ENCODE measurements at regions not wholly inside any gene's neighbourhood (a gene's known extent, or its start where the extent isn't known, plus 50 kb on each side); places are given as distances from the start of the nearest gene placed in this dataset.

- no peak for TF ChIP-seq CTCF (IDR thresholded peaks at IDR 0.05; ENCODE audit: low read depth, low read length)
- TF ChIP-seq POLR2A (IDR thresholded peaks at IDR 0.05; ENCODE audit: extremely low read depth, insufficient read length), result no peak
Observed at GRCh38 chr5:28927559-28928326, 1889.4 kb upstream of the CDH9 start.
